ENCODE measurements at regions not wholly inside any gene's neighbourhood (a gene's known extent, or its start where the extent isn't known, plus 50 kb on each side); places are given as distances from the start of the nearest gene placed in this dataset.

DNA sequence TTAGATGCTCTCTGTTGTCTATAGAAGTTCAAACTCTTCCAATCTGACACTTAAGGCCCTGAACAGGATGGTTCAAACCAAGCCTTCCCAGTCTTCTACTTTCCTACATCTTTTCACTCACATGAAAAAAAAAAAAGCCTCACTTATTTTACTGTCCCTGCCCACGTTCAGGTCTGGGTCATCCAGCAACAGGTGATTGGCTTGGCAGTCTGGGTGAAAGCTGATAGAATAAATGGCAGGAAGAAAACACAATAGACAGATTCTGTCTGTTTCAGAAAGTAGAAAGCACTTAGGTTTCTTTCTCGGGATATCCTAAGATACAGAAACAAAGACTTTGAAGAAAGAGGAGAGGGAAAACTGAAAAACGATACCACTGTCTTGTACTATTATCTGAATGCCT, 61.8 kb upstream of the HSF2 start:
- DNase-seq: no peak
- peaks cover 6% of the 10 kb centered on the region for H3K27me3 Mint-ChIP-seq (ENCODE audit: low read depth, poor library complexity)
- H3K36me3 Mint-ChIP-seq (ENCODE audit: low read depth): no peaks in the 10 kb centered on the region

DNA sequence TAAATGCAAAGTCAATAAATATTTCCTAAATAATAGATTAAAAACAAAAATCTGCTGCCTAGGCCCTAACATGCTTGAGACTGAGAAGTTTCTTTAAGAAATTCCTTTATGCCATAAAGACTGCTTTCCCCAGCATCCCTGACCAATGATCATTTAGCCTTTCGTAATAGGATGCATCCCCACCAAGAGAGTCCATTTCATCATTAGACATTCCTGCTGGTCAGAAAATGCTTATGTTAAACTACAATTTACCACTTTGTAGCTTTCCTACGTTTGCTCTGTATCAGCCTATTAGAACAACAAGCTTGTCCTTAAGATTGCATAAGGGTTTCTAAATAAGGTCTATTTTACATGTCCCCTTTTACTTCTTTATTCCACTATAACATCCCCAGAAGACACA, 59.8 kb upstream of the HSF2 start:
- H3K27ac Mint-ChIP-seq: peak overlapping the region; percentile 68
- peaks cover 5% of the 10 kb centered on the region for H3K4me1 Mint-ChIP-seq

More for the DNA sequence above, 61.8 kb upstream of the HSF2 start:
- H3K9me3 Mint-ChIP-seq: no peaks in the 10 kb centered on the region
- no peaks in the 10 kb centered on the region for H3K4me1 Mint-ChIP-seq
- H3K27ac Mint-ChIP-seq: no peak overlapping the region
- H3K4me3 Mint-ChIP-seq: no peak overlapping the region
- TF ChIP-seq, protein P1, sequence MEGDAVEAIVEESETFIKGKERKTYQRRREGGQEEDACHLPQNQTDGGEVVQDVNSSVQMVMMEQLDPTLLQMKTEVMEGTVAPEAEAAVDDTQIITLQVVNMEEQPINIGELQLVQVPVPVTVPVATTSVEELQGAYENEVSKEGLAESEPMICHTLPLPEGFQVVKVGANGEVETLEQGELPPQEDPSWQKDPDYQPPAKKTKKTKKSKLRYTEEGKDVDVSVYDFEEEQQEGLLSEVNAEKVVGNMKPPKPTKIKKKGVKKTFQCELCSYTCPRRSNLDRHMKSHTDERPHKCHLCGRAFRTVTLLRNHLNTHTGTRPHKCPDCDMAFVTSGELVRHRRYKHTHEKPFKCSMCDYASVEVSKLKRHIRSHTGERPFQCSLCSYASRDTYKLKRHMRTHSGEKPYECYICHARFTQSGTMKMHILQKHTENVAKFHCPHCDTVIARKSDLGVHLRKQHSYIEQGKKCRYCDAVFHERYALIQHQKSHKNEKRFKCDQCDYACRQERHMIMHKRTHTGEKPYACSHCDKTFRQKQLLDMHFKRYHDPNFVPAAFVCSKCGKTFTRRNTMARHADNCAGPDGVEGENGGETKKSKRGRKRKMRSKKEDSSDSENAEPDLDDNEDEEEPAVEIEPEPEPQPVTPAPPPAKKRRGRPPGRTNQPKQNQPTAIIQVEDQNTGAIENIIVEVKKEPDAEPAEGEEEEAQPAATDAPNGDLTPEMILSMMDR (IDR thresholded peaks at IDR 0.05): no peak

DNA sequence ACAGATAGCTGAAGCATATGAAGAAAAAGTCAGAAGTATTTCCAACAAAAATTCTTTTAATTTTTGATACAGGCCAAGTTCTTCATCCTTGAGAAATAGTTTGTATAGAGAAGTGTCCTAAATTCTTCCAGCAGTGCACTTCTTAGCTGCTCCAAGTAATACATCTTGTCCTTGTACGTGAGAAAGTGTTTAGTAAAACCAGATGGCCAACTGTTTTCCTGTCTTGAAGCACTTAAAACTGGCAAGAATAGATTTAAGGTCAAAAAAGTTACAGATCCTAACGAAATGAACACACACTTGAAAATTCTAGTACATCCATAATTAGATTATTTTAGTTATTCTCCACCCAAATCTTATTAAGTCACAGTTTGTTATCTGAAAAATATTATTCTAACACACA, 52.2 kb upstream of the HSF2 start:
- Mint-ChIP-seq H3K27me3 (ENCODE audit: low read depth, poor library complexity) (peaks cover 3% of the 10 kb centered on the region), H3K27ac (no peak overlapping the region), H3K36me3 (ENCODE audit: low read depth) (no peaks in the 10 kb centered on the region), H3K4me1 (peaks cover 5% of the 10 kb centered on the region), H3K4me3 (no peak overlapping the region), H3K9me3 (no peaks in the 10 kb centered on the region)
- TF ChIP-seq, protein P1 (IDR thresholded peaks at IDR 0.05): no peak
- no peak for DNase-seq

More for the DNA sequence above, 59.8 kb upstream of the HSF2 start:
- TF ChIP-seq, protein P1 (IDR thresholded peaks at IDR 0.05): no peak
- Mint-ChIP-seq H3K36me3 (ENCODE audit: low read depth) (no peaks in the 10 kb centered on the region), H3K9me3 (no peaks in the 10 kb centered on the region), H3K27me3 (ENCODE audit: low read depth, poor library complexity) (peaks cover 6% of the 10 kb centered on the region), H3K4me3 (no peak overlapping the region)
- no peak for DNase-seq

DNA sequence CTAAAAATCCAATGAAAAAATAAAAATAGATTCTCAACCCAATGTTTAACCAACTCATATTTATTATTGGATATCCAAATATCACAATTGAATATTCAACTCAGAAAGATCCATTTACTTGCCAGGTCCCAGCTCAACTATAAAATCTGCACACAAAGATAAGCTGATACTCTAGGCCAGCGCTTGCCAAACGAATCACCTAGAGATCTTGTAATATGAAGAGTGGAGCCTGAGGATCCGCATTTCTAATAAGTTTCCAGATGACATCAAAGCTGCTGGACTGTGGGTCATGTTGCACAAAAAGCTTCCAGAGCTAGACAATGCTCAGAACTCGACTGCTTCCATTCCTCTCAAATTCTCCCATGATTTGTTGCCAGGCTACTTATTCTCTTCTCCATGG, 51.7 kb upstream of the HSF2 start:
- DNase-seq: no peak
- Mint-ChIP-seq H3K27me3 (ENCODE audit: low read depth, poor library complexity) (peaks cover 3% of the 10 kb centered on the region), H3K36me3 (ENCODE audit: low read depth) (no peaks in the 10 kb centered on the region)

More for the DNA sequence above, 51.7 kb upstream of the HSF2 start:
- Mint-ChIP-seq H3K9me3 (no peaks in the 10 kb centered on the region), H3K4me3 (no peak overlapping the region), H3K27ac (no peak overlapping the region), H3K4me1 (peaks cover 5% of the 10 kb centered on the region)
- TF ChIP-seq, protein P1 (IDR thresholded peaks at IDR 0.05): no peak

Measured in nephron progenitor cell (in vitro differentiated cells).